ENCODE measurements at regions not wholly inside any gene's neighbourhood (a gene's known extent, or its start where the extent isn't known, plus 50 kb on each side); places are given as distances from the start of the nearest gene placed in this dataset.

DNA sequence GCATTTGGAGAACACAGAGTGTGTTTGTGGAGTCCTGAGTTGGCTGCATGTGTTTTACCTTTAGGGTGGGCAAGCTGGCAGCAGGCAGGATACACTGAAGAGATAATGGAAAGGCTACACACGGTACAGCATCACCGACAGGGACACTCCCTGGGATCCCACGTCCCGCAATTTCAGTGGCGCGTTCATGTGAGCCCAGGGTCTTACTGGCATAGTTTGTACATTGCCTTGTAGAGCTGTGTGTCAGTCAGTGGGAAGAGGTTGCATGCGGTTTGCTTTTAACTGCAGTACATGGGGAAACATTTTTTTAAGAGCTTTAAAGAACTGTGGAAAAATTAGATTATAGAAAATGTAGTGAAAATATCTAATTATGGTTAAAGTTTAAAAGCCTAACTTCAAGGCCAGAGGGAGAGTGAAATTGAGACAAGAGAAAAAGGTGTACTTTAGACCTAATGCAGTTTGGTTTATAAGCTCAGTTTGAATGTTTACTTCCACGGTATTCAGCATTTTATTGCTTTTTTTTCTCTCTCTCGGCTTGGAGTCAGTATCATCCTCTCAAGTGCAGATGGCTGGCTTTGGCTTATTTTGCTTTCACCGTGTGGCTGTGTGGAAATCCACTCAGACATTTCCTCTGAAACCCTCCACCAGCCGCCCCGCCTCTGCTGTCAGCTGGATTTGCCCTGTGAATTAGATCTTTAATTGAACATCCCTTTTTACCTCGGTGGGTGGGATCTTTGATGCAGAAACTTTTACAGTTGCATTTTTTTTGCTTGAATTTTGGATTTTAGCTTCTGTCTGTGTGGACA, 364.2 kb upstream of the COBL start:
- ChIA-PET POLR2A (no interaction called here), CTCF (no interaction called here)
- TF ChIP-seq ARNT (IDR thresholded peaks at IDR 0.05) = no peak
- no peak for TF ChIP-seq HDGF (IDR thresholded peaks at IDR 0.05; ENCODE audit: borderline replicate concordance)
- no peak for DNase-seq (ENCODE audit: extremely low spot score)

DNA sequence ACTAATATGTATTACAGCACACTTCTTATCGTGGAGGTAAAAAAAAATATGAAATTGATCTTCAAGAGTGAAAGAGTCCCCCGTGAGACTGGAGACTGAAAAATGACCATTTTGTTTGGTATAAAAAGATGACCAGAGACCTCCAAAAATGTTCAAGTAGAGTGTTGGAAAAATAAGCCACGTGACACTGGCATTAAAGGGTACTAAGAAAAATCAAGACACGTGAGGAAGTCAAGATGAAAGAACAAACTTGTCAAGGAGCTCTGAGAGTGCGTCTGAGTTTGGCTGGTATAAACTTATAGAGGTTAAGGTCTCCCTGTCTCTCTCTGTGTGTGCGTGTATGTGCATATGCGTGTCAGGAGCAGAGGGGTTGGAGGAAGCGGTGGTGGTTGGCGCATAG, 362.7 kb upstream of the COBL start:
- DNase-seq (ENCODE audit: extremely low spot score) = no peak
- ChIA-PET POLR2A (interaction anchor here (0.8 kb wide), 1 partner anchor 44 kb away, joined by 7 read pairs; no protein-coding TSS in a partner anchor), CTCF (interaction anchor here (0.6 kb wide), 1 partner anchor 1241 kb away, joined by 3 read pairs; no protein-coding TSS in a partner anchor)
- TF ChIP-seq ARNT (IDR thresholded peaks at IDR 0.05) (no peak), SUZ12 (IDR thresholded peaks at IDR 0.05) (no peak)

DNA sequence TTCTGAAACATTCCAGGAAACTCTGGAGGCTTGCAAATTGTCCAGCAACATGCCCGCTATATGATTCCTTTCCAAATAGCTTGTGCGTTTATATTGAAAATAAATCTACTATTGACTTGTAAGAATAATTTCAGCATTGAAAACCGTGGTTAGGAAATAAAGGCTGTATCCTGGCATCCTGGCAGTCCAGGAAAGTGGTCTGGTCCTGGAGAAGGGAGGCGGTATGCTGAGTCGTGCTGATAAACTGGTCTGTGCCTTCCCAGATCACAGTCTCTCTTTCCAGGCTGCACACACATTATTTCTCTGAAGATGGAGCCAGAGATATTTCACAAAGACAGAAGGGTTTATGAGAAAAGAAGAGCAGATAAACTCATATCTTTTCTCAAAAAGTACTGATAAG, 350.1 kb upstream of the COBL start:
- no peak for TF ChIP-seq BHLHE40 (IDR thresholded peaks at IDR 0.05; ENCODE audit: borderline replicate concordance)
- no peak for TF ChIP-seq FOXA1 (IDR thresholded peaks at IDR 0.05)
- TF ChIP-seq SP1 (IDR thresholded peaks at IDR 0.05) = no peak
- TF ChIP-seq HDGF (IDR thresholded peaks at IDR 0.05; ENCODE audit: borderline replicate concordance) = no peak
- no peak for TF ChIP-seq L3MBTL2 (conservative IDR thresholded peaks at IDR 0.05)
- no peak for TF ChIP-seq CTBP1 (IDR thresholded peaks at IDR 0.05; ENCODE audit: borderline replicate concordance)
- TF ChIP-seq TARDBP (IDR thresholded peaks at IDR 0.05) = no peak
- no peak for TF ChIP-seq ARNT (IDR thresholded peaks at IDR 0.05)
- no peak for TF ChIP-seq FOXM1 (IDR thresholded peaks at IDR 0.05; ENCODE audit: borderline replicate concordance)
- no peak for TF ChIP-seq SUZ12 (IDR thresholded peaks at IDR 0.05)
- TF ChIP-seq, protein P1, sequence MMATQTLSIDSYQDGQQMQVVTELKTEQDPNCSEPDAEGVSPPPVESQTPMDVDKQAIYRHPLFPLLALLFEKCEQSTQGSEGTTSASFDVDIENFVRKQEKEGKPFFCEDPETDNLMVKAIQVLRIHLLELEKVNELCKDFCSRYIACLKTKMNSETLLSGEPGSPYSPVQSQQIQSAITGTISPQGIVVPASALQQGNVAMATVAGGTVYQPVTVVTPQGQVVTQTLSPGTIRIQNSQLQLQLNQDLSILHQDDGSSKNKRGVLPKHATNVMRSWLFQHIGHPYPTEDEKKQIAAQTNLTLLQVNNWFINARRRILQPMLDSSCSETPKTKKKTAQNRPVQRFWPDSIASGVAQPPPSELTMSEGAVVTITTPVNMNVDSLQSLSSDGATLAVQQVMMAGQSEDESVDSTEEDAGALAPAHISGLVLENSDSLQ (IDR thresholded peaks at IDR 0.05) = no peak
- no peak for TF ChIP-seq LEF1 (IDR thresholded peaks at IDR 0.05; ENCODE audit: borderline replicate concordance)
- no peak for TF ChIP-seq ZNF384 (IDR thresholded peaks at IDR 0.05)
- no peak for TF ChIP-seq FOXK2 (IDR thresholded peaks at IDR 0.05)
- TF ChIP-seq ELF4 (IDR thresholded peaks at IDR 0.05) = no peak
- TF ChIP-seq NFRKB (IDR thresholded peaks at IDR 0.05) = no peak
- ChIA-PET POLR2A (no interaction called here), CTCF (interaction anchor here (0.7 kb wide), 1 partner anchor 1330 kb away, joined by 3 read pairs; no protein-coding TSS in a partner anchor)
- no peak for DNase-seq (ENCODE audit: extremely low spot score)

DNA sequence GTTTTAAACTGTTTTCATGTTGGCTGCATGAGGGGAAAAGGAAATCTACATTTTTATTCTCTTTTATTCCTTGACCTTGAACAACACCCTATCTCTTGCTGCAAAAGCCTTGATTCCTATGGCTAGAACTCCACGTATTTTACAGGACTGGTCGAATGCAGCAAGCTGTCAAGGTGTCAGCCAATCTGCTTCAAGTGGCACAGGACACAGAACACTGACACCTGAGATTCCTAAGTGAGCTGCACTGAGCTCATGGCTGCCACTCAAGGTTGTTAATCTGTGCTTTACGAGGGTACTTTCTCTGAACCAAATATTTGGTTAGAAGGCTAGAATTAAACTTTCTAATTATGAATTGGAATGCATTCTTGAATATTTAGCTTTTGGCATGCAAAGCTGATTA, 349.7 kb upstream of the COBL start:
- DNase-seq (ENCODE audit: extremely low spot score) = no peak
- TF ChIP-seq LEF1 (IDR thresholded peaks at IDR 0.05; ENCODE audit: borderline replicate concordance) (no peak), HDGF (IDR thresholded peaks at IDR 0.05; ENCODE audit: borderline replicate concordance) (no peak), ARNT (IDR thresholded peaks at IDR 0.05) (no peak), NFRKB (IDR thresholded peaks at IDR 0.05) (no peak), BHLHE40 (IDR thresholded peaks at IDR 0.05; ENCODE audit: borderline replicate concordance) (no peak), FOXM1 (IDR thresholded peaks at IDR 0.05; ENCODE audit: borderline replicate concordance) (no peak), FOXA1 (IDR thresholded peaks at IDR 0.05) (no peak), ZNF384 (IDR thresholded peaks at IDR 0.05) (no peak)
- ChIA-PET CTCF (no interaction called here), POLR2A (no interaction called here)

DNA sequence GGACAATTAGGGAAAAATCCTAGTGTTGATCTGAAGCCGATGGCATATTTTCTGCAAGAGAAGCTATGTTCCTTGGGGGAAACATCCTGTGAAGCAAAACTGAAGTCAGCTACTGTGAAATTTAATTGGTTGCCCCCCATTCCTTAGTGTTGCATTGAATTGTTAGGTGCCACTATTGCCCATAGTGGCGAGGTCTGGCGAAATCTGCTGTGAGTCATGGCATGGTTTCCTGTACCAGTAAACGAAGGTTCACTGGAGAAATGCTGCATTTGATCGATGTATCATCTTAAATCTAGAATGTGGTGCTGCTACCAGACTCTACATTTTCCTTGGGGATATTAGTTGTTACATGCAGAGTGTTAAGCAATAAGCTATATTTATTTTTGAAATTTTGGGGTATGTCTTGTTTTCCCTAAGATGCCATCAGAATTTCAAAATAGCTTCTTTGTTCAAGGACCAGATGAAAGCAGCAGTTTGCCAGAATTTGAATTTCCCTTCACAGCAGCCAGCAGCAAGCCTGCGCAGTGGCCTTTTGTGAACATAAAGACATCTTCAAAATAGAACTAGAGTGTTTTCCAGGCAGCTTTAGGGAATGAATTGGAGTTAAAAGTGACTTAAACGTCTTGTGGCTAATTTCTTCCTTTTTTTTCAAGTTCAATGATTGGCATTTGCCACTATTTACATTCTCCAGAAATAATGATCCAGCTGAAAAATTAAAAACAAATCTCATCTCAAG, 348.6 kb upstream of the COBL start:
- TF ChIP-seq ELF4 (IDR thresholded peaks at IDR 0.05) (no peak), CTBP1 (IDR thresholded peaks at IDR 0.05; ENCODE audit: borderline replicate concordance) (no peak), ARNT (IDR thresholded peaks at IDR 0.05) (no peak), FOXA1 (IDR thresholded peaks at IDR 0.05) (no peak), BHLHE40 (IDR thresholded peaks at IDR 0.05; ENCODE audit: borderline replicate concordance) (no peak), FOXK2 (IDR thresholded peaks at IDR 0.05) (no peak), TARDBP (IDR thresholded peaks at IDR 0.05) (no peak), HDGF (IDR thresholded peaks at IDR 0.05; ENCODE audit: borderline replicate concordance) (no peak), SUZ12 (IDR thresholded peaks at IDR 0.05) (no peak), LEF1 (IDR thresholded peaks at IDR 0.05; ENCODE audit: borderline replicate concordance) (no peak), L3MBTL2 (conservative IDR thresholded peaks at IDR 0.05) (no peak), SP1 (IDR thresholded peaks at IDR 0.05) (no peak), NFRKB (IDR thresholded peaks at IDR 0.05) (no peak)
- TF ChIP-seq, protein P1 (IDR thresholded peaks at IDR 0.05) = no peak
- POLR2A ChIA-PET = no interaction called here
- CTCF ChIA-PET = interaction anchor here (1.1 kb wide), 1 partner anchor 64 kb away, joined by 3 read pairs; no protein-coding TSS in a partner anchor
- no peak for DNase-seq (ENCODE audit: extremely low spot score)

DNA sequence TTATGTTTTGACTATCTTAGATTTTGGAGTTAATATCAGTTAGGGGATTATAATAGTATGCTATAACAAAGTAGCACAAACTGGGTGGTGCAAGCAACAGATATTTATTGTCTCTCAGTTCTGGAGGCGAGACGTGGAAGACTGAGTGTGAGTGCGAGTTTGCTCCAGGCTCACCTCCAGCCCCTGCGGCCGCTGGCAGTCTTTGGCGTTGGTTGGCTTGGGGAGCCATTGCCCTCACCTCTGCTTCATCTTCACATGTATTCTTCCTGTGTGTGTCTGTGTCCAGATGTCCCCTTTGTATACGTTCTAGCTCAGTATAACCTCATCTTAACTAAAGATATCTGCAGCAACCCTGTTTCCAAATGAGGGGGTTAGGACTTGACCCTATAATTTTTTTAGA, 343.9 kb upstream of the COBL start:
- DNase-seq (ENCODE audit: extremely low spot score) = no peak
- no peak for TF ChIP-seq LEF1 (IDR thresholded peaks at IDR 0.05; ENCODE audit: borderline replicate concordance)
- TF ChIP-seq SP1 (IDR thresholded peaks at IDR 0.05) = no peak
- TF ChIP-seq, protein P1 (IDR thresholded peaks at IDR 0.05) = no peak
- no peak for TF ChIP-seq FOXM1 (IDR thresholded peaks at IDR 0.05; ENCODE audit: borderline replicate concordance)
- no peak for TF ChIP-seq BHLHE40 (IDR thresholded peaks at IDR 0.05; ENCODE audit: borderline replicate concordance)
- no peak for TF ChIP-seq HDGF (IDR thresholded peaks at IDR 0.05; ENCODE audit: borderline replicate concordance)
- TF ChIP-seq SUZ12 (IDR thresholded peaks at IDR 0.05) = no peak
- no peak for TF ChIP-seq TARDBP (IDR thresholded peaks at IDR 0.05)
- no peak for TF ChIP-seq ARNT (IDR thresholded peaks at IDR 0.05)
- no peak for TF ChIP-seq ELF4 (IDR thresholded peaks at IDR 0.05)
- TF ChIP-seq CTBP1 (IDR thresholded peaks at IDR 0.05; ENCODE audit: borderline replicate concordance) = no peak
- CTCF ChIA-PET = no interaction called here
- POLR2A ChIA-PET = no interaction called here

All from HEK293T (cell line).